ENCODE measurements at regions not wholly inside any gene's neighbourhood (a gene's known extent, or its start where the extent isn't known, plus 50 kb on each side); places are given as distances from the start of the nearest gene placed in this dataset.

GRCh38 chr6:92541448-92542060 is 877.8 kb downstream of the EPHA7 start:
- Histone ChIP-seq H3K9me3 (no peaks in the 10 kb centered on the region), H3K4me3 (replicated peaks in 1 of 3) (no peak overlapping the region), H3K36me3 (no peaks in the 10 kb centered on the region), H3K27ac (no peak overlapping the region), H3K27me3 (no peaks in the 10 kb centered on the region), H3K4me1 (no peaks in the 10 kb centered on the region)
- intact Hi-C loops (cut with DNase I) = no loop called here
- 79 to 87% methylated on average over 1 of the region's 1 CpG for WGBS, 2 donors
- TF ChIP-seq POLR2A (IDR thresholded peaks at IDR 0.05) = no peak
- TF ChIP-seq CTCF (IDR thresholded peaks at IDR 0.05) = no peak
- DNase-seq = no peak

- no peak for TF ChIP-seq POLR2A (IDR thresholded peaks at IDR 0.05)
- TF ChIP-seq CTCF (IDR thresholded peaks at IDR 0.05) = no peak
- no peak overlapping the region for H3K4me3 ChIP-seq (replicated peaks in 1 of 3)
These were observed 880.4 kb downstream of the EPHA7 start for GRCh38 chr6:92538926-92539325.

GRCh38 chr6:92538275-92538674 is 881.1 kb downstream of the EPHA7 start:
- no peak overlapping the region for H3K4me3 ChIP-seq (replicated peaks in 1 of 3)
- no peak for TF ChIP-seq POLR2A (IDR thresholded peaks at IDR 0.05)
- no peaks in the 10 kb centered on the region for H3K4me1 ChIP-seq
- no peaks in the 10 kb centered on the region for H3K9me3 ChIP-seq
- WGBS, 2 donors = 29 to 73% methylated on average over 1 of the region's 1 CpG
- intact Hi-C loops (cut with DNase I) = no loop called here
- no peaks in the 10 kb centered on the region for H3K36me3 ChIP-seq
- H3K27ac ChIP-seq = no peak overlapping the region
- no peak for DNase-seq
- no peaks in the 10 kb centered on the region for H3K27me3 ChIP-seq

More at GRCh38 chr6:92538926-92539325, 880.4 kb downstream of the EPHA7 start:
- intact Hi-C loops (cut with DNase I) = no loop called here
- Histone ChIP-seq H3K27me3 (no peaks in the 10 kb centered on the region), H3K9me3 (no peaks in the 10 kb centered on the region), H3K27ac (no peak overlapping the region), H3K36me3 (no peaks in the 10 kb centered on the region), H3K4me1 (no peaks in the 10 kb centered on the region)
- no peak for DNase-seq

GRCh38 chr6:92534109-92534508 is 885.2 kb downstream of the EPHA7 start:
- DNase-seq = no peak
- no peaks in the 10 kb centered on the region for H3K36me3 ChIP-seq
- no peaks in the 10 kb centered on the region for H3K9me3 ChIP-seq
- H3K4me3 ChIP-seq (replicated peaks in 1 of 3) = no peak overlapping the region
- 51 to 54% methylated on average over 3 of the region's 3 CpGs for WGBS, 2 donors
- no peak for TF ChIP-seq POLR2A (IDR thresholded peaks at IDR 0.05)
- no peak for TF ChIP-seq CTCF (IDR thresholded peaks at IDR 0.05)
- no peak overlapping the region for H3K27ac ChIP-seq
- H3K27me3 ChIP-seq = no peaks in the 10 kb centered on the region
- H3K4me1 ChIP-seq = no peaks in the 10 kb centered on the region
- intact Hi-C loops (cut with DNase I) = no loop called here

GRCh38 chr6:92522589-92522988 is 896.8 kb downstream of the EPHA7 start:
- intact Hi-C loops (cut with DNase I) = no loop called here
- WGBS, 2 donors = 86 to 88% methylated on average over 2 of the region's 2 CpGs
- H3K4me3 ChIP-seq (replicated peaks in 1 of 3) = no peak overlapping the region
- no peaks in the 10 kb centered on the region for H3K36me3 ChIP-seq
- H3K27me3 ChIP-seq = no peaks in the 10 kb centered on the region
- no peaks in the 10 kb centered on the region for H3K9me3 ChIP-seq
- H3K27ac ChIP-seq = no peak overlapping the region
- no peak for DNase-seq
- H3K4me1 ChIP-seq = no peaks in the 10 kb centered on the region
- no peak for TF ChIP-seq POLR2A (IDR thresholded peaks at IDR 0.05)
- no peak for TF ChIP-seq CTCF (IDR thresholded peaks at IDR 0.05)

- H3K4me1 ChIP-seq = no peaks in the 10 kb centered on the region
- WGBS, 2 donors = 91 to 93% methylated on average over 1 of the region's 1 CpG
- no peaks in the 10 kb centered on the region for H3K36me3 ChIP-seq
- H3K4me3 ChIP-seq (replicated peaks in 1 of 3) = no peak overlapping the region
- no peaks in the 10 kb centered on the region for H3K9me3 ChIP-seq
- TF ChIP-seq POLR2A (IDR thresholded peaks at IDR 0.05) (no peak), CTCF (IDR thresholded peaks at IDR 0.05) (no peak)
- H3K27ac ChIP-seq = no peak overlapping the region
- DNase-seq = no peak
- intact Hi-C loops (cut with DNase I) = no loop called here
- H3K27me3 ChIP-seq = no peaks in the 10 kb centered on the region
These were observed 897.8 kb downstream of the EPHA7 start for GRCh38 chr6:92521553-92521952.

Data from thyroid gland (tissue), 4 donors.